RPMI7951 (cell line): ENCODE measurements at regions not wholly inside any gene's neighbourhood (a gene's known extent, or its start where the extent isn't known, plus 50 kb on each side); places are given as distances from the start of the nearest gene placed in this dataset.

Experiments
- DNase-seq: peaks from one replicate; pipeline ENCODE4 v3.0.0-alpha.2; 2012; ENCODE audit warnings: low read depth

DNA sequence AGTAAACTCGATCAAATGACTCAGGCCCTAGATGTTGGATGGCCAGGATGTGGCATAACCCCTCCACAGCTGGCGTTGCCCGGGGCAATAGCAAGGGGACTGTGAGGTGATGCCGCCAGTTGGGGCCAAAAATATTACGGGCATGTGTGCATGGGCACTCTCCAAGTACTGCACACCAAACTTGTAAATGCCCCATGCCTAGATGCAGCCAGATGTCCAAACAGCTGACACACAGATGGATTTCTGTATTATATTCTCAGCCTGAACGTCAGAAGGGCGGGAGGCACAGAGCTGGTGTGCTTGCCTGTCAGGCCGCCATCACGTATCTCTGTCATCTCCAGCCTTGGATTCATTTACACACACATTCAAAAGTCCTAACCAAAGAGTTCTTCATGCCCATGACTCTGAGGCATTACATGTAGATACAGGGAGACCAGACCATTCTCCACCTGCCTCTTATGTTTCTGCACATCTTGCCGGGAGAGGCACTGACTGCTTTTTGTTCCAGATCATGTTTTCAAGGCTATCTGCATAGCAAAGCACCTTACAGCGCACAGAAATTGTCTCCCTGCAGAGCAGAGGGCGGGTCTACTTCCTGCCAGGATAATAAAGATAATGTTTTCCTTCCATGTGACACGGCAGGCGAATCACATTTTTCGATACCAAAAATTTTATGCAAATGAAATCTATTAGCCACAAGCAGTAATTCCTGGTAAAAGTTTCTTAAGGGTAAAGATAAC lies 200.9 kb upstream of the ADAMTS16 start:
- DNase-seq: peak; percentile 95

DNA sequence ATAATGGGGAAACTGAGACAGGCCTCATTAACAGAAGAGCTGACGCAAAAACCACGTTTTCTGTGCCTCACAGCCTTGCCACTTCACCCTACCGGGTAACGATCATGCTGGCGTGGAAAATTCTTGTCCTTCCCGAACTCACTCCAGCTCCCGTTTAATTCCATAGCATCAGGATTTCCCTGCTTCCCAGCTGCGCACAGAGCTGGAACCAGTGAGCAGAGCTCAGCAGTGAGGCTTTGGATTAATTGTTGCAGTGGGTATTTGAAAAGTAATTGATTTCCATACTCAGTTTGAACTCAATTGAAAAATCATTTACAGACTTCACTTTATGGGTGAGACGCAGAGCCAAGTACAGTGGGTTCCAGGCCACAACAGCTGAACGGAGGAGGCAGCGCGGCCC lies 199.0 kb upstream of the ADAMTS16 start:
- DNase-seq: no peak

DNA sequence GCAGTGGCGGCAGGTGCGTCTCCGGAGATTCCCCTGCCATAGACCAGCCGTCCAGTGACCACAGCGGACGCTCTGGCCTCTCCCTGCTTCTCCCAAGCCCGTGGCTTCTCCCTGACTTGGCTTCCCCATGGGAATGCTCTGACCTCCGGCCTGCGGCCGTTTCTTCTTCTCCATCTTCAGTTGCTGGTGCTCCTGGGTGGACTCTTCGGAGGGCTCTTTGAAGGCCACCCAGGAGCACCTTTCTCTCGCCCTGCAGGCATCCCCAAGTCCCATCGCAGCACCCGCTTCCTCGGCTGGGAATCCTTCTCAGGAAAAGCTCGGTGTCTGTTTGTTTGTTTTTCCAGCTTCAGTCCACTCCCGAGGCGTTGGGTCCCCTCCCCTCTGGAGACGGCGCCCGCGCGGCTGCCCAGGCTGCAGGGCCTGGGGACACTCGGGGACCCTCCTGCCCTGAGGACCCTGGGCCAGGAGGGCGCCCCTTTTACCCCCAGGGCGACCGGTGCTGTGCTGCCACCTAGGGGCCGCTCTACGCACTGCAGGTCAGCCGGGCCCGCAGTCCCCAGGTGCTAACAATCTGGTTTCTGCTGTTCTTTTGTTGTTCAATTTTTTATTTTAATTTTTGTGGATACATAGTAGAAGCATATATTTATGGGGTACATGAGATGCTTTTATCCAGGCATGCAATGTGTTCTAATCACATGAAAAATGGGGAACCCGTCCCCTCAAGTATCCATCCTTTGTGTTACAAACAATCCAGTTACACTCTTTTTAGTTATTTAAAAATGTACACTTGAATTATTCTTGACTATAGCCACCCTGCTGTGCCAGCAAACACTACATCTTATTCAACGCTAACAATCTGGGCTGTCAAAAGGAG lies 197.9 kb upstream of the ADAMTS16 start:
- DNase-seq: no peak

DNA sequence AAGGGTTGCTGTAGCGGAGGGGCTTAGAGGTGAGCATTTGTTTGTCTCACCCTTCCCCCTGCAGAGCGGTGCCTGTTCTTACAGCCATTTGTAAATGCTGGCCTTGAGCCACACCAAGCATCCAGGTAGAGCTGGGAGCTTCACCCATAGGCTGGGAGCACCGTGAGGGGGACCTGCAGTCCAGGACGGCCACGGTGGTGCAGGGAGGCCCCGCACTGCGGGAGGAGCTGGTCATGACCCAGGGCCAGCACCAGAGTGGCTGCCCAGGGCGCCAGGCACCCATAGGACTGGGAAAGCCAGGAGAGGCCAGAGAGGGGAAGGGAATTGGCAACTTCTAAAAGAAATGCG lies 197.3 kb upstream of the ADAMTS16 start:
- no peak for DNase-seq

DNA sequence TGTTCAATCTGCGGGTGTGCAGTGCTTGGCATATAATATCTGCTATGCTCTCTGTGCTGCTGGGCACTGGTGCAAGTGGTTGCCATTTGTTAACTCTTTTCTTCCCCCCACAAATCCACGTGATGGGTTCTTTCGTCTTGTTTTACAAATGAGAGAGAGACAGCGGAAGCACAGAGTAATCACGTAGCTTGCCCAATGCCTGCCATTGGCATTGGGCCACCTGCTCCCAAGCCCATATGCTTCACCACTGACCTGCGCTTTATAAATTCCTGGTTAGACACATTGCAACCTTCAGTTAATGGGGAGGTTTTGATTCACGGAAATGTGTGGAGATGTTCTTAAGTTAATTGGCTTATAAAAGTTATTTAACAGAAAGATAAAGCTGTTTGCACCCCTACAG lies 194.8 kb upstream of the ADAMTS16 start:
- DNase-seq: peak; percentile 54

DNA sequence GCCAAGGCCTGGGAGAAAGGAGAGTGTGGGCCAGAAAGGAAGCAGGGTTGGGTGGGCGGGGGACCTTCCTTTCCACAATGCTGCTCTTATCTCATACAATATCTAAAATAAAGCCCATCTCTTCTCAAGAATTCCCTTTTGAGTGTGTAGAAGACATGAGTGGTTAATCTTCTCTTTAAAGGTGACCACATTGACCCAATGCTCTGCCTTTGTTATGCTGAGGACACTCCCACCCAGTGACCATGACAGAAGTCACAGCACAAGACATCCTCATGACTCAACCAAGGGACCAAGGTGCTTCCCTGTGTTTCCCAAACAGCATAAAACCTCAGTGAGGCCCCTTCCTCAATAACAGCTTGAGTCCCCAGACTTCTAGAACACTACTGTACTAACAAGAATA lies 193.0 kb upstream of the ADAMTS16 start:
- DNase-seq: no peak

DNA sequence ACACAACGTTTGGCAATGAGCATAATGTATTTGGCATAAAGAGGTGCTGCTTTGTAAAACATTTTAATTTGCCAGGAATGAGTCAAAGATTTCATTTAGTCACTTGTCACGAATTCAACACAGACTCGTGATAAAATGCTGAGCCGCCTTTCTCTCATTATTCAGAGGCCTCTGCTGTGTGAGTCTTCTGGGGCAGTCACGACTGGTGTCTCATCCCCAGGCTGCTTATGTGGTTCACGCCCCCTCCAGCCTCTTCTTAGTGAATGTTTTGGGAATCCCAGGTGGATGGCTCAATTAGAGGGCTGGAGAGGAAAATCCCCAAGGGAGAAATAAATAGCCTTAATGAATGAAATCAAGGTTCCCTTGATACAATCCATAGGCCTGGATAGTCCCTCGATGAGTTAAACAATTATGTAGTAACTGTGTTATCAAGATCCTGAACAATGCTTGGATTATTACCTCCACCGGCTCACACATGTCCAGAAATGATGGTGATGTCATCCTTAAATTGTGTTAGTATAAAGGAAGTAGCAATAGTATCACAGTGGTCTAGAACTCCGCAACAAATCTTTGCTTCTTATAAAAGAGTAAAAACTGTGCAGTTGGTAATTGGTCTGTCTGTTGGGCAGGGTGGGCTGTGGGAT lies 192.1 kb upstream of the ADAMTS16 start:
- no peak for DNase-seq

DNA sequence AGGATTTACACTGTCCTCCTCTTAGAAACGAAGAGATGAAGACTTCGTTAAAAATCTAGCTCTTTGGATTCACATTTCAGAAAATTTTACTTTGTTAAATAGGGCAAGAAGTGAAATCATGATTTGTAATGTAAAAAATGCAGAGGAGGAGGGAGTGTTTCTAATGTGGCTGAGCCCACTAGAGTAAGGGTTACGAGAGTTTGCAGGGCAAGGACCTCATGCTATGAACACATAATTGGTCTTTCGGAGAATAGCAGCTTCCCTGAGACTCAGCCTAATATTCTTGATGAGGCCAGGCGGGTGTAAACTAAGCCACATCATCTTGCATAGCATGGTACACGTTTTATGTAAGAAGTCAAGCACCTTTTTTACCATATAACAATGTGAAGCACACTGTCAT lies 191.0 kb upstream of the ADAMTS16 start:
- DNase-seq: no peak

DNA sequence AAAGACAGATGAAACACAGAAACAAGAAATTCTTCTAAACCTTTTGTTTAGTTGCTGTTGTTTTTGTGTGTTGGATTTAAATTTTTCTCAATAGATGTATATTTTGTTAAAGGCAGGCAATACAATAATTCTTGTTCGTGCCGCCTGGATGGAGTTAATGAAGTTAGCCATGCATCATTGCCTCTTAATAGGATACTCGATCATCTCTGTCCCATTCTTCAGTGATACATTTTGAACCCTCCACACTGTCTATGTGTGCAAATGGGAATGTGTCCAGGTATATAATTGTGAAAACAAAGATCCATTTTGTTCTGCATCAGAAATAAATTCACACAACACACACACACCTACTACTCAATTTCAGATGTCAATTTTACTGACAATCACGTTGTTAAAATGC lies 186.6 kb upstream of the ADAMTS16 start:
- DNase-seq: no peak

DNA sequence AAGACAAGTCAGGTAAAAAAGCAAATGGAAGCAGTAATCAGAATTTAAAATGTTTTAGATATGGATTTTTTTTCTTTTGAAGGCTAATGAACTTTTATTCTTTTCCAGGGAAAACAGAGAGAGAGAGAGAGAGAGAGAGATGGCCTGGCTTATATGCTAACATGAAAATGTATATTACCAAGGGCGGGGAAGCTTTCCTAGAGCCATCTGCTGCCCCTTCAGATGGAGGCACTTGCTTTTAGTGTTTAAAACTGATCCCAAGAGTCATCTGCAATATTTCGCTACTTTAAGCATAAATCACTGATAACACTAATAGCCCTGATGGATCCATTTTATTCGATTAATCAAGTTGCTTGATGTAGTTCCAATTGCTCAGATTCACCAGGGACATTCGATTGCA lies 186.1 kb upstream of the ADAMTS16 start:
- no peak for DNase-seq

DNA sequence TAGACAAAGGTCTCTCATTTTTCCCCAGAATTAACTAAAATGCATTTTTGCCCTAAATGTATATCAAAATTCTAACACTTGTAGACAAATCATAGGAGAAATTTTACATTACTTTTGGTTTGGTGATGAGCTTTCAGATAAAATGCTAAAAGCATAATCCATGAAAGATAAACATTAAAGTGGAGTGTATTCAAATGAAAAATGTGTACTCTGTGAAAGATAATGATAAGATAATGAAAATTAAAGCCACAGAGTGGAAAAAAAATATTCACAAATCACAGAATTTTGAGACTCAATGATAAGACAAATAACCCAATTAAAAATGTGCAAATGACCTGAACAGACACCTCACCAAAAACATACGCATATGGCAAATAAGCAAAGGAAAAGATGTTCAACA lies 176.9 kb upstream of the ADAMTS16 start:
- DNase-seq: no peak

DNA sequence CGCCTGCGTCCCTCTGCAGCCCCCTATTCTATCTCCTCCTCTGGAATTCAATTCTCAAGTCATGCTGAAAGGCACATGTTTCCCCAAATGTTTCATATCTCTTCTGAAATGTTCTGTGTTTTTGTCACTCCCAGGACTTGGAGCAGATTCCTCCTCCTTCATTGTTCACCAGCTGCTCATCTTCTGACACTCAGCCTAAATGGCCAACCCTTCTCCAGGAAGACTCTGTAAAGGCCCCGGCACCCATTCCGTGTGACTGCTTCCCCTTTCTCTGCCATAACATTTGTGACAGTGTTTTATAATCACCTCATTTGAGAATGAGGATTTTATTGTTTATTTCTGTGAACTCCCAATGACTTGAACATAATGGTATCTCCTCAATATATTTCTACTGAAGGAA lies 170.8 kb upstream of the ADAMTS16 start:
- DNase-seq: no peak

DNA sequence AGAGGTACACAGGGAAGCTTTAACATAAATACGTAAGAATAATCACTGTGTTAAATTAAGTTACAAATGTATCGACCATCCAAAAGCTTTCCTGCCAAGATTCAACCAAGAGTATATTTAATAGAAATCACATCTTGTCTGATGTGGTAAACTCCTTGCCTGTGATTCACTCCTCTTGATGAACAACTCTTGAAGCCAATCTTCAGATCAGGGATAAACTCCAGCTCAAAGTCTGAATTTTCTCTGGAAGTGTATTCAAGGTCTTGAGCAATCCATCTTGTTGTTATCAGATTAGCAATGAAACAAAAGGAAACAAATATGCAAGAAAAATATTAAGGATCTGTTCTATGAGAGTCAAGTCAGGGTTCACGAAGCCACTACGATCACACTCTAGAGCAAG lies 170.0 kb upstream of the ADAMTS16 start:
- no peak for DNase-seq

DNA sequence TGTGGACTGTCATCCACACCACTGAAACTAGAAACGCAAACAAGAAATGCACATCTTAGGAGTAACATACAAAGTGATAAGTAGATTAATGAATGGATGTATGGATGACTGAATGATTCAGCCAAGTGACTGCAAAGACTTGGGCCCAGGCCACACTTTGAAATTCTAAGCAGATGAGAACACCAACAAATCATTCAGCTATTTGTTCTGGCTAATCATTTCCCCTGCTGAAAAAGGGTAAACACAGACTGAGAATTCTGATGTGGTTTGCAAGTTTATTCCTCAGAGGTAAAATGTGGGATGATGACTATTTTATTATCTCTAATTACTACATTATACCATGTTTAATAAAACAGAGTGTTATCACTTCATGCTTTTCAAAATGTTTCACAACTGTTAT lies 163.2 kb upstream of the ADAMTS16 start:
- peak; percentile 6 for DNase-seq

DNA sequence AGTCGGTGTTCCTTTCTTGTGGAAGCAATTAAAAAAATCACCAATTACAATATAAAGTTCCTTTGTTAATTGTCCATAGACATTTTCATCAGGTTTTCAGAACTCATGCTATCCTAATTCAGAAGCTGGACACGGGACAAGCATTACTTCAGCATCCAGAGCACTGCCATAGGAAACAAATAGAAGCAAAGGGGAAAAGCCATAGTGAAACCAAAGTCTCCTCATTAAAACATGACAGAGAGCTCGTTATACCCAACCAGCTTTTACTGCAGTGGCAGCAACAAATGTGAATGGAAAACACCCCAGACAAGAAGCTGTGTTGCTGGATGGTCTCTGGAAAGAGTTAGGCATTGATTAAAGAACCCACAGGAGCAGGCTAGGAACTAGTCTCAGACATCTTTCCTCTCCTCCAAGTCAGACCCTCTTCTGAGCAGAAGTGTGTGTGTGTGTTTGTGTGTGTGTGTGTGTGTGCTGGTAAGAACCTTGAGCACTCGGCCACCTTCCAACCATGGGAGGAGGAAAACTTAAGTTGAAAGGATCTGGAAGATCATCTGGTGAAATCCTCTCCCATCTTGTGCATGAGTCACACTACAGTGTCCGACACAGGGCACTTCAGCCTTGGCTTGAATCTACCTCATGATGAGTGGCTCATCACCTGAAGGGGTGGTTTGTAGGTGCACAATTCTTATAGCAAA lies 162.6 kb upstream of the ADAMTS16 start:
- peak; percentile 18 for DNase-seq

DNA sequence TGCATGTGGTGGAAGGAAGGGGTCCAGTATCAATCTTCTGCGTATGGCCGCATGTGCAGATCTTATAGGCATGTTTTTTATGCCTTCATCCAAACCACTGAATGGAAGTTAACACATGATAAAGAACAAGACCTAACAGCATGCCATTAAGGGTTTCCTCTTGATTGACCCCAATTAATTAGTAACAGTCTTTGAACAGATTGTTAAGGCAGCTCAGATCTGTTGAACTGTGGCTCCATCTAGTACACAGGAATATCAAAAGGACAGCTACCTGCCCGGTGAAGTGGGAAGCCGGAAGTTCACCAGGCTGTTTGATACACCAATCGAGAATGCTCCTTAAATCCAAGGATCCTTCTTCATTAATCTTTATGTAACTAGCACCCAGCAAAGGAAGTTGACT lies 159.9 kb upstream of the ADAMTS16 start:
- DNase-seq: no peak

DNA sequence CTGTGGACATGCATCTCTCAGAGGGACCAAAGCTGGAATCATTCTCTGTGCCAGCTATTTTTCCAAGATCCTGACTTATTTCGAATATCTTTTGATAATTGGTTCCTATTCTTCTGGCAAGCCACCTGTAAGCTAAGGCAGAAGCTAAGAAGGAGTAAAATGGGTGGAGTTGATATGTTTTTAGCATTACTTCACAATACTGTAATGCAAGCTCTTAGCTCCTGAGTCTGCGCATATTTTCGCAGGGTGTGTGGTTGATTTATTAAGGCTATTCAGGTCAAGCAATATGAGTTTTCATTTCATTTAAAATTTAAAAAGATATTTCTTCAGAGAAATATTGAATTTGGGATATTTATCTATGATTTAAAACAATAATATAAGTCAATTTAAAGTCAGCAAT lies 158.5 kb upstream of the ADAMTS16 start:
- DNase-seq: no peak

DNA sequence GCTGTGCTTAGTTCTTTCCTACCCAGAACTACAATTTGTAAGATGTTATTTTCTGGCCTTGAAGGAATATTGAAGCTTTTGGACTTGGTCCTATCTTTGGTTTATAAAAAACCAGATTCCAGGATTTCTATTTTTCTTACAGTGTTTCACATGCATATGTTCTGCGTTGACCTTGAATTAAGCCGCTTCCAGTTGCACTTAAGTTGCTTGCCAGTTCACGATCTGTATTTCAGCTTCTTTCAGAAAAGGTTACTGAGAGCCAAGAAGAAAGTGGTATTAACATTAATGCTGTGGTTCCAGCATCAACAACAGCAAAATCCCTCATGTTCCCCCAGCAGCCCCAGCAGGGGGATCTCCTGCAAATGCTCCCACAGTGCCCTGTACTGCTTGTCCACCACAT lies 156.4 kb upstream of the ADAMTS16 start:
- no peak for DNase-seq

DNA sequence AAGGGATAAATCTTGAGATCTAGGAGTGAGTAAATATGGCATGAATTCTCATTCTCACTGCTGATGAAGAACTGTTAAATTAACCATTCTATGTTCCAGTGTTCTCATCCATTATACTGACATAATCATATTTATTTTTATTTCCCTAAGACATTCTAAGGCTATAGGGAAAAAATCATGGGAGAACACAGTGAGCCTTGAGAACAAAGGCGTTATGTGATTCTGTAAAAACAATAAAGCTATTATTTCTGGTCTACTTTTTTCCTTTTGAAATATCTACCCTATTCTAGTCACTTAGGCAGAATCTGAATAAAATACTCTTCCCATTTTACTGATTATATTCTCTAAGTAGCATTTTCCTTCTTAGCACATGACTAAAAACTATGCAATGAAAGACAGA lies 155.7 kb upstream of the ADAMTS16 start:
- DNase-seq: no peak

DNA sequence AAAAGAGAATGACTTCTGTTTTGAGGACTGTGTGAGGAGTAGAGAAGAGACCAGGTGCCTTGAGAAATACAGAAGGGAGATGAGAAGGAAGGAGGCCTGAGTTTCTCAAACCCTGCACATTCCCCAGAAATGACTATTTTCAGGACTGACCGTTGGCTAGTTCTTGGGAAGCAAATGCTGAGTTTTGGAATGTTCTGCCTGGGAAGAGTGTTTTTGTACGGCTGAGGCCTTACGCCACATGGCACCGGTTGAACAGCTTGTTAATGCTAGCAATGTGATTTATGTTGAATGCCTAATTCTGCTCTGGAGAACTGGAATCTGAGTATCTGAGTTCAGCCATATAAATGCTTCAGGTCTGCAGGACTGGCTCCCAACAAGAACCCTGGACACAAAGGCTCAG lies 152.7 kb upstream of the ADAMTS16 start:
- DNase-seq: no peak

DNA sequence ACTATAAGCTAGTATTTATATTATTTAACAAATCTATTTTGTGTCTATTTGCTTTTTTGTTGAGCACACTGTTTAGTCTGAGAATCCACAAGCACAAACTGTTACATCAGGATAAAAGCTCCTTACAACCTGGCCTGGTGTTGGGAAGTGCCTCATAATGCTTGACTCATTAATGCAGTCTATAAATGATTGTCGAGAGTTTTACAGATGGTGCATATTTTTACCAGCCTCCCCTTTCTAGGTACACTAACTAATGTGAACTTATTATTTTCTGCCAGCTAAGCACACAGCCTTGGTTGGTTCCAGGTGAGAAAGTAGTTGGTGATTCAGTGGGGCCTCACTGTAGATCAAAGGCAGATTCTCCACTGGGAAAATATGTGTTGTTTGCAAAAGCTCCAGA lies 151.0 kb upstream of the ADAMTS16 start:
- DNase-seq: no peak

DNA sequence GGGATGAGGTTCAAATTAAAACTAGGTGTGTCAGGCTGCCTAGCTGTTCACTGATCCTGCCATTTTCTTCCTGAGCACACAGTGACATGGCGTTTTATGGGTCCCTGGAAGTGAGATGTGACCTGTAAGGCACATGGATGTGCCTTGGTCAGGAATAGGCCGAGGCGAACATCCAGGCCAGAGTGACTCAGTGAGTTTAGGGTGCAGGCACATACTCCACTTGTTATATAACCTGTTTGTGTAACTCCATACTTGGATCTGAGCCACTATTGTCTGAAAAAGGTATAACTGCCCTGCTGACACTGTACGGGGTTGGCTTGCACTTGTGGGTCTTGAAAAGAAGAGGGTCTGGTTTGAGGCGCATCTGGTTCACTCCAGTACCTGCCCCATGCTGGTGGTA lies 150.1 kb upstream of the ADAMTS16 start:
- no peak for DNase-seq
